DOHH2 (cell line): ENCODE measurements at regions not wholly inside any gene's neighbourhood (a gene's known extent, or its start where the extent isn't known, plus 50 kb on each side); places are given as distances from the start of the nearest gene placed in this dataset.
"Not testable (repeated sequence)": the region's sequence is repeated elsewhere in the genome, so short reads cannot be mapped to it uniquely, and the experiment has no call there.

Experiments used
- EZH2phosphoT487 ChIP-seq: fragments of 200-600 bp; sonication (generic); IDR thresholded peaks from 2 replicates; pipeline ENCODE4 v1.6.1; 2017; ENCODE audit warnings: borderline replicate concordance, mild to moderate bottlenecking, antibody characterized with exemption, low read length, moderate library complexity, mixed read lengths
- TF ChIP-seq, protein P1 (sequence below): fragments of 200-600 bp; sonication (generic); IDR thresholded peaks from one replicate; pipeline ENCODE4 v1.5.1; 2014; ENCODE audit warnings: antibody characterized with exemption, mild to moderate bottlenecking, low read depth, low read length; ENCODE audit not compliant: poor library complexity, severe bottlenecking

DNA sequence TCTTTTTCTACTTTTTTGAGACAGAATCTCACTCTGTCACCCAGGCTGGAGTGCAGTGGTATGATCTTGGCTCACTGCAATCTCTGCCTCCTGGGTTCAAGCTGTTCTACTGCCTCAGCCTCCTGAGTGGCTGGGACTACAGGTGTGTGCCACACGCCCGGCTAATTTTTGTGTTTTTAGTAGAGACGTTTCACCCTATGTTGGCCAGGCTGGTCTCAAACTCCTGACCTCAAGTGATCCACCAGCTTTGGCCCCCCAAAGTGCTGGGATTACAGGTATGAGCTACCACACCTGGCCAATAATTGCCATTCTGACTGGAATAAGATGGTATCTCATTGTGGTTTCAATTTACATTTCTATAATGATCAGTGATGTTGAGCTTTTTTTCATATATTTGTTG is 71.0 kb upstream of the RGPD5 start:
- TF ChIP-seq, protein P1, sequence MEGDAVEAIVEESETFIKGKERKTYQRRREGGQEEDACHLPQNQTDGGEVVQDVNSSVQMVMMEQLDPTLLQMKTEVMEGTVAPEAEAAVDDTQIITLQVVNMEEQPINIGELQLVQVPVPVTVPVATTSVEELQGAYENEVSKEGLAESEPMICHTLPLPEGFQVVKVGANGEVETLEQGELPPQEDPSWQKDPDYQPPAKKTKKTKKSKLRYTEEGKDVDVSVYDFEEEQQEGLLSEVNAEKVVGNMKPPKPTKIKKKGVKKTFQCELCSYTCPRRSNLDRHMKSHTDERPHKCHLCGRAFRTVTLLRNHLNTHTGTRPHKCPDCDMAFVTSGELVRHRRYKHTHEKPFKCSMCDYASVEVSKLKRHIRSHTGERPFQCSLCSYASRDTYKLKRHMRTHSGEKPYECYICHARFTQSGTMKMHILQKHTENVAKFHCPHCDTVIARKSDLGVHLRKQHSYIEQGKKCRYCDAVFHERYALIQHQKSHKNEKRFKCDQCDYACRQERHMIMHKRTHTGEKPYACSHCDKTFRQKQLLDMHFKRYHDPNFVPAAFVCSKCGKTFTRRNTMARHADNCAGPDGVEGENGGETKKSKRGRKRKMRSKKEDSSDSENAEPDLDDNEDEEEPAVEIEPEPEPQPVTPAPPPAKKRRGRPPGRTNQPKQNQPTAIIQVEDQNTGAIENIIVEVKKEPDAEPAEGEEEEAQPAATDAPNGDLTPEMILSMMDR = not testable (repeated sequence)
- not testable (repeated sequence) for TF ChIP-seq EZH2phosphoT487
